DND-41 (cell line): ENCODE measurements at regions not wholly inside any gene's neighbourhood (a gene's known extent, or its start where the extent isn't known, plus 50 kb on each side); places are given as distances from the start of the nearest gene placed in this dataset.
"Not testable (repeated sequence)": the region's sequence is repeated elsewhere in the genome, so short reads cannot be mapped to it uniquely, and the experiment has no call there.

Source experiments
- ATAC-seq: fragments of 200-7000 bp; cut with Tn5 transposase; 3 replicates; pipeline ENCODE4 v1.9.1; 2021; ENCODE audit warnings: low read depth; ENCODE audit not compliant: insufficient read depth
- DNase-seq: peaks from one replicate; pipeline ENCODE4 v3.0.0-alpha.2; 2020
- H2AFZ ChIP-seq: 2 replicates; pipeline ENCODE4 v1.6.0; 2012; ENCODE audit warnings: low read depth, low read length
- H3K27ac ChIP-seq: 2 replicates; pipeline ENCODE4 v1.5.1; 2012; ENCODE audit warnings: low read length, inconsistent platforms
- H3K27me3 ChIP-seq: fragments of 200-600 bp; sonication (generic); 2 replicates; pipeline ENCODE4 v1.6.0; 2012; ENCODE audit warnings: low read length, mild to moderate bottlenecking, inconsistent platforms; ENCODE audit not compliant: insufficient read depth, poor library complexity
- H3K36me3 ChIP-seq: 2 replicates; pipeline ENCODE4 v1.5.1; 2012; ENCODE audit warnings: low read length, inconsistent platforms; ENCODE audit not compliant: insufficient read depth
- H3K4me1 ChIP-seq: 2 replicates; pipeline ENCODE4 v1.5.1; 2012; ENCODE audit warnings: mild to moderate bottlenecking, low read length; ENCODE audit not compliant: insufficient read depth
- H3K4me2 ChIP-seq: 2 replicates; pipeline ENCODE4 v1.6.0; 2012; ENCODE audit warnings: mild to moderate bottlenecking, moderate library complexity, low read length, inconsistent platforms; ENCODE audit not compliant: insufficient read depth
- H3K4me3 ChIP-seq, 2 experiments: fragments of 200-600 bp in 1 of 2; shearing (Covaris generic) in 1 of 2; 2 replicates each; pipeline ENCODE4 v1.5.1; 2012 to 2016; ENCODE audit warnings: inconsistent platforms in 2 of 2, low read length in 2 of 2, mild to moderate bottlenecking in 2 of 2, low read depth in 1 of 2, moderate library complexity in 1 of 2
- H3K79me2 ChIP-seq: 2 replicates; pipeline ENCODE4 v1.6.0; 2012; ENCODE audit warnings: low read length, inconsistent platforms; ENCODE audit not compliant: insufficient read depth
- H3K9ac ChIP-seq: 2 replicates; pipeline ENCODE4 v1.6.0; 2012; ENCODE audit warnings: low read depth, mild to moderate bottlenecking, inconsistent platforms, low read length, moderate library complexity
- H3K9me3 ChIP-seq: 2 replicates; pipeline ENCODE4 v1.5.1; 2012; ENCODE audit warnings: low read length, moderate library complexity, mild to moderate bottlenecking, inconsistent platforms; ENCODE audit not compliant: insufficient read depth, severe bottlenecking
- H4K20me1 ChIP-seq: 2 replicates; pipeline ENCODE4 v1.6.0; 2012; ENCODE audit warnings: low read length; ENCODE audit not compliant: insufficient read depth
- CTCF ChIP-seq: IDR thresholded peaks from 2 replicates; pipeline ENCODE4 v1.5.1; 2012; ENCODE audit warnings: borderline replicate concordance, low read length, moderate library complexity, mild to moderate bottlenecking; ENCODE audit not compliant: poor library complexity, severe bottlenecking; ENCODE audit errors: extremely low read depth
- EZH2 ChIP-seq: IDR thresholded peaks from 3 replicates; pipeline ENCODE4 v1.6.1; 2012; ENCODE audit warnings: borderline replicate concordance, low read depth, mild to moderate bottlenecking, moderate library complexity, low read length, inconsistent platforms; ENCODE audit not compliant: severe bottlenecking

- H2AFZ ChIP-seq: no peak overlapping the region
- ATAC-seq (no peak), DNase-seq (no peak)
- H4K20me1 ChIP-seq: no peaks in the 10 kb centered on the region
- no peaks in the 10 kb centered on the region for H3K9me3 ChIP-seq
- no peaks in the 10 kb centered on the region for H3K79me2 ChIP-seq
- no peak overlapping the region for H3K4me2 ChIP-seq
- no peaks in the 10 kb centered on the region for H3K27me3 ChIP-seq
- no peak for TF ChIP-seq CTCF
- TF ChIP-seq EZH2: no peak
- H3K27ac ChIP-seq: no peak overlapping the region
- H3K4me1 ChIP-seq: no peaks in the 10 kb centered on the region
- H3K36me3 ChIP-seq: no peaks in the 10 kb centered on the region
- no peak overlapping the region for H3K4me3 ChIP-seq
- H3K9ac ChIP-seq: no peak overlapping the region
Observed at GRCh38 chr7:51428217-51428887, 111.7 kb upstream of the COBL start.

- no peaks in the 10 kb centered on the region for H3K36me3 ChIP-seq
- no peaks in the 10 kb centered on the region for H3K79me2 ChIP-seq
- TF ChIP-seq EZH2 (no peak), CTCF (no peak)
- H3K4me2 ChIP-seq: no peak overlapping the region
- no peaks in the 10 kb centered on the region for H3K27me3 ChIP-seq
- no peaks in the 10 kb centered on the region for H4K20me1 ChIP-seq
- H3K9ac ChIP-seq: no peak overlapping the region
- DNase-seq (no peak), ATAC-seq (no peak)
- no peak overlapping the region for H3K27ac ChIP-seq
- no peaks in the 10 kb centered on the region for H3K9me3 ChIP-seq
- no peaks in the 10 kb centered on the region for H3K4me1 ChIP-seq
- H2AFZ ChIP-seq: no peak overlapping the region
- no peak overlapping the region for H3K4me3 ChIP-seq
Observed at GRCh38 chr7:51426163-51426562, 109.6 kb upstream of the COBL start.

GRCh38 chr7:51409934-51410333 is 93.3 kb upstream of the COBL start:
- H3K4me2 ChIP-seq, H3K27me3 ChIP-seq, H4K20me1 ChIP-seq, H3K27ac ChIP-seq, H2AFZ ChIP-seq, H3K4me1 ChIP-seq, H3K79me2 ChIP-seq, H3K36me3 ChIP-seq, H3K9me3 ChIP-seq, ATAC-seq, H3K4me3 ChIP-seq, DNase-seq, H3K9ac ChIP-seq: not testable (repeated sequence)

GRCh38 chr7:51397608-51398007 is 81.0 kb upstream of the COBL start:
- H3K27ac ChIP-seq, H2AFZ ChIP-seq, H3K79me2 ChIP-seq, H4K20me1 ChIP-seq, H3K4me2 ChIP-seq, H3K36me3 ChIP-seq, ATAC-seq, H3K4me3 ChIP-seq, H3K27me3 ChIP-seq, H3K4me1 ChIP-seq, H3K9me3 ChIP-seq, H3K9ac ChIP-seq: not testable (repeated sequence)
- peak; percentile 24 for DNase-seq

- H4K20me1 ChIP-seq, DNase-seq, H3K4me1 ChIP-seq, ATAC-seq, H3K79me2 ChIP-seq, H3K36me3 ChIP-seq, H3K4me3 ChIP-seq, H3K4me2 ChIP-seq, H3K27me3 ChIP-seq, H3K9ac ChIP-seq, H3K9me3 ChIP-seq, H2AFZ ChIP-seq, H3K27ac ChIP-seq: not testable (repeated sequence)
Observed at GRCh38 chr7:51393003-51393402, 76.4 kb upstream of the COBL start.

GRCh38 chr7:51389952-51390351 is 73.3 kb upstream of the COBL start:
- H3K27ac ChIP-seq, H3K9ac ChIP-seq, H3K4me1 ChIP-seq, DNase-seq, ATAC-seq, H3K9me3 ChIP-seq, H3K27me3 ChIP-seq, H3K4me2 ChIP-seq, H4K20me1 ChIP-seq, H3K4me3 ChIP-seq, H2AFZ ChIP-seq, H3K36me3 ChIP-seq, H3K79me2 ChIP-seq: not testable (repeated sequence)
